NCI-H1105 treated with DMSO at 0.1 percent for 48 hours (cell line): ENCODE measurements at regions not wholly inside any gene's neighbourhood (a gene's known extent, or its start where the extent isn't known, plus 50 kb on each side); places are given as distances from the start of the nearest gene placed in this dataset.
"Not testable (repeated sequence)": the region's sequence is repeated elsewhere in the genome, so short reads cannot be mapped to it uniquely, and the experiment has no call there.

Experiments
- DNase-seq: peaks from one replicate; lab custom pipeline; 2025; lab: John Stamatoyannopoulos, UW

DNA sequence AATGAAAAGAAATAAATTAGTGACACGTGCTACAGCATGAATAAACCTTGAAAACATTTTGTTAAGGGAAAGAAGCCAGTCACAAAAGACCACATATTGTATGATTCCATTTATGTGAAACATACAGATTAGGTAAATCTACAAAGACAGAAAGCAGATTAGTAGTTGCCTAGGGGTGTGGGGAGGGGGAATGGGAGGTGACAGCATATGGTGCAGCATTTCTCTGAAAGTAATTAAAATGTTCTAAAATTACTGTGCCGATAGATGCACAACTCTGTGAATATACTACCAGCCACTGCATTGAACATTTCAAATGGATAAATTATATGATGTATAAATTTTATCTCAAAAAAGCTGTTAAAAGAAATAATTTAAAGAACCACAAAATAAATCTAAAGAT is 161.0 kb downstream of the TRIB2 start:
- DNase-seq, result no peak

DNA sequence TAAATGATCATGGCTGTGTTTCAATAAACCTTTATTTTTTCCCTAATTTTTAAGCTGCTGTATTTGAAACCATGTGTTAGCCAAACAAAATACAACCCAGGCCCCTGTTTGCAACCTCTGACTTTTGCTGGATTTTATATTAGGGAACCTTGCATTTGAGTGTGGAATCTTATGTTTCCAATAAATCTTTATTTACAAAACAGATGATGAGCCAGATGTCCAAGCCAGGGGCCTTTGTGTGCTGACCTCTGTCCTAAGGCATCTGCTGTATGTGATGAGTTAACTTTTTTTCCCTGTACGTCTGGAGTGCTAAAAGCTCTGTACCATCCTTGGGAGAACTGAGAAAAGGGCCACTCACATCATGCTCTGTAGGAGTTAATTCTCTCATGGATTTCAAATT is 162.9 kb downstream of the TRIB2 start:
- DNase-seq, result no peak

DNA sequence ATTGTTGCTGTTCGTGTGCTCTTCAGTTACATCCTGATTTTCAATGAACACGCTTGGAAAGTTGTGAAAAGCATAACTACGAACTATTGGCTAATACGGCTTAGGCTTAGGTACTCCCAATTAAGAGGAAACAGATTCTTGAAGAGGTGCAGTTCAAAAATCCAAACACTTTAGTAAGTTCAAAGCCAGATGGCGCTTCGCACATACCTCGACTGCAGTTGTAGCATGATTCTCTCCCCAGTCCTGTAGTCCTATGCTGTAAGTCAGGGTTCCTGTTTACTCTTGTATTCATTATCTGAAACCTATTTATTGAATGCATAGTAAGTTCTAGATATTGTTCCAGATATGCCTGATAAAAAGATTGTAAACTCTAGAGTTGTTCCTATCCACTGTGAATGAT is 165.2 kb downstream of the TRIB2 start:
- no peak for DNase-seq

DNA sequence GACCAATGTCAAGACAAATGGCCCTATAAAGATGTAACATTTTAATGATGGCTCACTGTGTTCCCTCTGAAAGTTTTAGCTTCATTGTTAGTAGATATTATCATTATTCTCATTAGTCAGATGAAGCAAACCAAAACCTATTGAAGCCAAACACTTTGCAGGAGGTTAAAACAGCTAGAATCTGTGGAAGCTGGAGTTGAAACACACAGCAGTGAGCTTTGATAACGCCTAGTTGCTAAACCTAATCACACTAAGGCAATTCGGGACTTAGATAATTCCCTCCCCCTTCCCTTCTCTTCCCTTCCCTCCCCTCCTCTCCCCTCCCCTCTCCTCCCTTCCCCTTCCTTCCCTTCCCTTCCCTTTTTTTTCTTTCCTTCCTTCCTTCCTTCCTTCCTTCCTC is 165.7 kb downstream of the TRIB2 start:
- DNase-seq, result no peak

DNA sequence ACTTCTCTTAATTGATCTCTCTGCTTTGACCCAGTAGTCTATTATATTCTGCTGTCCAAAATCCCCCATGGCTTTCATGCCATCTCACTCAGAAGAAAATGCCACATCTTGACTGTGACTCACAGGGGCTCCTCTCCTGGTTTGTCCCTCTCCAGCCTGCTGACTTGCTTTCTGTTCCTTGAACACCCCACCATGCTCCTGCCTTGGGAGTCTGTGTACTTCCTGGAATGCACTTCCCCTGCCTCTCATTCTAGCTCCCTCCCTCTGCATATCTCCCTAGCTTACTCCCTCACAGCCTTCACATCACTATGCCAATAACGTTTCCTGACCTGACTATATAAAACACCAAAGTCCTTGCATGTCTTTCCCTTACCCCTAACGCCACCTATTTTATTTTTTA is 167.2 kb downstream of the TRIB2 start:
- DNase-seq, result no peak

DNA sequence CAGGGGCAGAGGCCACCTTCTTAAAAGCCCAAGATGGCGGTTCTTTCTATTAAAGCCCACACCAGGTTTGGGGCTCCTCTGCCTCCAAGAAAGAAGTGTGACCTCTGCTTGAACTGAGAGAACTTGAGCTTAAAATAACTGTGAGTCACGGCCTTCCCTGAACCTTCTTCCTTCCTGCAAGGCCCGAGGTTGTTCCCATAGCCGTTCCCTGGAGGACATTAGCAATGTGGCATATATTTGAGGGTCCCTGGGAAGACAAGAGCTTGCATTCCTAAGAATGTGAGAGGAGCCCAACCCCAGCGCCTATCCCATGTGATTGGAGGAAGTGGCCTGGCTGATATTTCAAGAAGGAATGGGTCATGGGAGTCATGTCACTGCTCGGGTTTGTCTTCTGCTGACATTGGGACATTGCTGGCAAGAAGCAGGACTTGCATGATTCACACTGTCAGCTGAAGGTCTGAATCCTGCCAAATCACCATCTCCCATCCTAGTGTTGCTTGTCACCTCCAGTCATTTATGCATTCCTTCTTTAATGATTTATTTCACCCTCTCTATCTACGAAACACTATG is 168.1 kb downstream of the TRIB2 start:
- DNase-seq, result no peak

DNA sequence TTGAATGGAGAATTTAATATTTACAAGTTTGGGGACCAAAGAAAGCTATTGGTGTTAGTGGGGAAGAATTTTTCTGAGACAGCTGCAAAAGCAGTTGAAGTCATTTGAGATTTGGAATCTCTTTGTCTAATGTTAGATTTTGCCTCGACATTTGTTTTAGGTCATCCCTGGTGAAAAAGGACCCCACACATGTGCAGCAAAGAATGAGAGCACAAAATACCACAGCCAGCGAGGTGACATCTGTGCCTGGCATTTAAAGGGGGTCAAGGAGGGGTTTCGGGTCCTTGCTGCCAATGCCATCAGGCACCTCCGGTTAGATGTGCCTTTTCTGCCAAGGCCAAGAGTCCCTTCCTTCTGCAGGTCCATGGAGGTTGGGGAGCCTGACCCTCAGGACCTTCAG is 173.3 kb downstream of the TRIB2 start:
- no peak for DNase-seq

DNA sequence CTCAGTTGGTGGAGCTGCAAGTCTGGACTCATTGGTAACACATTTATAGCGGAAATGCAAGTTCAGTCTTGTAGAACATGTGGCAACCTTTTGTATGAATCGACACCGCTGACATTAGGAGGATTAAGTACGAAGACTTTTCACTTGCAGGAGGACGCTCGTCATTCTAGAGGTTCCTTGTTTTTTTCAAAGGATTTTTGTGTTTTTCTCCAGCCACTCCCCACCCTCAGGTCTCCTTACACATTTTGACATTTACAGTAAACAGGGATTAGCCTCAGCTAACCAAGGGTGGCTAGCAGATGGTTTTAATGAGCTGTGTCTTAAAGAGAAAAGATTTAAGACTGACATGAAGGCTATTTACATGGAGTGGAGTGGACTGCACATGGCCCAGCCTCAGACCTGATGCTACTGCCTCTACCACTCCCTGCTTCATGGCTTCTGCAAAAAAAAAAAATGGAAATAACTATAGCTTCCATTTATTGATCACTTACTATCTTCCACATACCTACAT is 173.8 kb downstream of the TRIB2 start:
- DNase-seq, result no peak

DNA sequence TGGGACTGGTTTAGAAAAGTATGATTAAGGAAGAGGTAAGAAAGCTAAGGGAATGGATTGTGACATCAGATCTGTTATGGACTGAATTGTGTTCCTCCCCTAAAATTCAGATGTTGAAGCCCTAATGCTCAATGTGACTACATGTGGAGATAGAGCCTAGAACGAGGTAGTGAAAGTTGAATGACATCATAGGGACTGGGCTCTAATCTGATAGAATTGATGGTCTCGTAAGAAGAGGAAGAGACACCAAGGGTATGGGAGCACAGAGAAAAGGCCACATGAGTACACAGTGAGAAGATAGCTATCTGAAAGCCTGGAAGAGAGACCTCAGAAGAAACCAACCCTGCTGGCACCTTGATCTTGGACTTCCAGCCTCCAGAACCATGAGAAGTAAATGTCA is 178.3 kb downstream of the TRIB2 start:
- no peak for DNase-seq

DNA sequence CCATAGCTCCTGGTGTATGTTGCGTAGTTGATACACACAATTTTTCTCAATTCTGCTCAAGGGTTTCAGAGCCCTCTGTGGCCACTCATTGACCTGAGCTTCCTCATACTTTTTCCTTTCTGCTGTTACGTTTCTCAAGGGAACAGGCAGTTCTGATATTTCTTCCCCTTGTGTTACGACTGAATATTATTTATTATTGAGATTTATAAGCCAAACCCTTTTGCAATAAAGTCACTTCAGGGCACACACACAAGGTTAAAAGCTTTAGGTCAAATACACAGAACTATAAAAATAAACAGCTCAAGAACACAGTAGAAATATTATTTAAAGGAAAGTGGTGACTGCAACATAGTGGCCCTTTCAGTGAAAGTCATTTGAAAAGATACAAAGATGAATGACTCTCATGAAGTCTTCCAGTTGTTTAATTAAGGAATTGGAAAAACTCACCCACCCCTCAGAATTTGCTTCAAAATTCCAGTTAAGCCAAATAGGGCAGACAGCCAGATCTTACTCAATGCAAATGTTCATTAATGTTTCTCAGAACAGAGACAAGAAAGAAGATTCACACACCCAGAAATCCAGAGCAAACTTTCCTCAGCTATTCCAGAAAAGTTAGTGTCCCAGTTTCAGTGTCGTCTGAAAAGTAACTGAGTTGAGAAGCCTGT is 179.7 kb downstream of the TRIB2 start:
- no peak for DNase-seq

DNA sequence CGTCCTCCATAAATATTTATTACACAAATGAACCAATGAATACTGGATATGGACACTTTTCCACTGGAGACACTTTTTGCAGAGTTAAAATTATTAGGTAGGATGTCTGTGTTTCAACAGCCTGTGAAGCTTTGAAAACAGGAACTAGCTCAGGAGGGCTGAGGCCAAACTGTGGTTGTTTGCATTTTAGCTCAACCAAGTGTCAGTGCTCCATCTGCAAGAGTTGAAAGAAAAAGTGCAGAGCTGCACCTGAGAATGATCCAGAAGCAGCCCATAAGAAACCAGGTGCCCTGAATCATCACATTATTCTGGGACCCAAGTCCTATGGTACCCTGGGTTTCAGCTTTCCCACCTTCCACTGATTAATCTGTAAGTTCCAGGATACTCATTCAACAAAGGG is 180.4 kb downstream of the TRIB2 start:
- no peak for DNase-seq

DNA sequence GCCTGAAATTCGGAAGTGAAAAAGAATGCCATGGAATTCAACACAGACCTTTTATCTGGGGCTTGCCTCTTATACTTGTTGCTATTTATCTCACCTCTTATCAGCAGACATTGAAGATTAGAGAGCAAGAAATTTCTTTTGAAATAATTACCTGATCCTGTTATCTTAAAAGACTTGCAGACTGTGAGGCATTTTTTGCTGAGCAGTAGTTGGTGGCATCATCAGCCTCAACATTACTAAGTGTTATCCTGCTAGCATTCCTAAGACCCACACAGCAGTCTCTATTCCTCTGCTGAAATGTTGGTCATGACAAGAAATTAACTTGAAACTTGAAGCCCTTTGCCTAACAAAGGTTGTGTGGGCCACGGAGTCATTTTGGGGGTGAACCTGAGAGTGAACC is 186.5 kb downstream of the TRIB2 start:
- no peak for DNase-seq

DNA sequence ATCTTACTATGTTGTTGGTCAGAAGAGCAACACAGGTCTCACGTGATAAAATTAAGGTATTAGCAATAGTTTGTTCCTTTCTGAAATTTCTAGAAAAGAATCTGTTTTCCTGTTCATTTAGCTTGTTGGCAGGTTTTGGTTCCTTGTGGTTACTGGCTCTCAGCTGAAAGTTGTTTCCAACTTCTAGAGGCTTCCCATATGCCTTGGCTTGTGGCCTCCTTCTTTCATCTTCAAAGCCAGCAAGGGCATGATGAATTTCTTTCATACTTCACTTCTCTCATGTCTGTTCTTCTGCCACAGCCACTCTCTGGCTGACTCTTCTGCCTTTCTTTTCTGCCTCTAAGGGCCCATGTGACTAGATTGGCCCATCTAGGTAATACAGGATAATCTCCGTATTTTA is 193.7 kb downstream of the TRIB2 start:
- DNase-seq, result no peak

DNA sequence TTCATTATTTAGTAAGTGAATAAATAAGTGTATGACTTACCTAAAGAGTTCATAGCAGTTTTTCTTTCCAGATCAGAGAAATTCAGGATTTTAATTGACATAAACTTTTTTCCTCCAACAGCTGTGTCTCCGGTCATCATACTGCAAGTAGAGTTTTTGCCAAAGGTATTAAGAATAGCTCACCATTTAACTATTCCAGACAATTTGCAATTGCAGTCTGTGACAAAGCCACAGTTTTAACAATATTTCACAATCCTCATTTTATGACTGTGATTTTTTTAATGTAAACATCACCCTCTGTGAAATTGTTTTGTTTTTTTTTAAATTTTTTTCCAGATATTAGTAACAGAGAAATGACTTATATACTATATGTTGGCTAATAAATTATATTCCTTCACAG is 199.1 kb downstream of the TRIB2 start:
- no peak for DNase-seq

DNA sequence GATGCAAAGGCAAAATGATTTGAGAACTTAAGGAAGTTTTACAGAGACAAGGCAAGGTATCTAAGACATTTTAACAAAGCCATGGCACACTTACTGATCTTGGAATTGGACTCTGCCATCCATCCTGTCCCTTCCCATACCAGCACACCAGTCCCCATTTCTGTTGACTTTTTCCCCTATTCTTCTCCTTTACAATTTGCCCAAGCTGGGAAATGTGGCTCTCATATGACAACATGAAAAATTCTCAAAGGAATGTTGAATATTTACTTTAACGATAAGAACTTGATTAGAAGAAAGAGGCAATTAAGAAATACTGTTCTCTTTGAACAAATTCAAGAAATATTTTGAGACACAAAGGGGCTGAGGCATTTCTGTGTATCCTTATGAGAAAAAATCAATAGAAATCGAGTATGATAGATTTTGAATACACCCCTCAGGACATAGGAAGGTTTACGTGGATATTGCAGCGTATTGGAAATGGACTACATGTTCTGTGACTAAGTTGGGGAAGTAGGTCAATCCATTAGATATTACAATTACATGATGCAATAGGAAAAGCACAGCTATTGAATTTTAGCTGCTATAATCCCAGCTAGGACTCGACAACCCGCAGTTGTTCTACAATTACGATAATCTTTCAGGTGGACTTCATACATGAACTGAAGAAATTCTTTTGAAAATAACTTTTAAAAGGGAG is 201.6 kb downstream of the TRIB2 start:
- DNase-seq, result no peak

DNA sequence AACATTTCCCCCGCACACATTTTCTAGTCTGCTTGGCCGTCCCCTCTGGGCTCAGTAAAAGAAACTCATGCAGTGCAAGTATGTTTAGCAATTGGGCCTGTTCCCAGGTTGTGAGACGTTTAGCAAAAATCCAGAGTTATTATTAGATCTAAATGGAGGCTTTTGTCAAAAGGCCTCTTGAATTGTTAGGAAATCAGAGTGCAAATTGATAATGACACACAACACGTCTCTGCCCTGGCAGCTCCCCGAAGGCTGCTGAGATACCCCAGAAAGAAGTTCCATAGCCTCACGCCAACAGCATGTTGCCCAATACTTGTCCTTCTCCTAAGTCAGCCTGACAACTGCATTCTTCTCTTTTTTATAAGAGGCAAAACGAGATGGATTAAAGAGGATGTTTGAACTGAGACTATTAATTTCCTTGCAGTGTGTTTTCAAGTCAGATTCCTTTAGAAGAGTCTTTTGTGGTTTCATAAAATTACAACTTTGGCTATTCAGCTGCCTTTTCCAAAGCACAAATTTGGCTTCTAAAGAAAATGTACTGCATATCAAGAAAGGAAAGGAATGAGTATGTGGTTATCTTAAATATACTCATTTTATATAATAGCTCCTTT is 202.2 kb downstream of the TRIB2 start:
- no peak for DNase-seq

DNA sequence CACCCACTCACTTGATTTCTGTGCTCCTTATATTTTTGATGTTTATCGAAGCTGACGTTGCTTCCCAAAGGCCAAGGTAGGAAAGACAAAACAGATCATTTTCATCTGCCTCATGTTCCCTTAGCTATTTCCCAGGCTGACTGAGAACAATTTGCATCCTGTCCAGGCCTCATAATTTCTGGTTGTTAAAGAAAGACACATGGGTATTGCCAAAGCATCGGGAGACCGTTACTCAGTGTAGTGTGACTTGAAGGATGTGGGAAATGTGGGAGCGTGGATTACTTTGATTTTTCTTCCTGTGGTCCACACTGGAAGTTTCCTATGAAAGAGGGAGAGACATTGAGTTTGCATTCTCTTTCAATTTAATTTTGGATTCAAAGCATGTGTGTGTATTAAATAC is 204.6 kb downstream of the TRIB2 start:
- DNase-seq, result no peak

DNA sequence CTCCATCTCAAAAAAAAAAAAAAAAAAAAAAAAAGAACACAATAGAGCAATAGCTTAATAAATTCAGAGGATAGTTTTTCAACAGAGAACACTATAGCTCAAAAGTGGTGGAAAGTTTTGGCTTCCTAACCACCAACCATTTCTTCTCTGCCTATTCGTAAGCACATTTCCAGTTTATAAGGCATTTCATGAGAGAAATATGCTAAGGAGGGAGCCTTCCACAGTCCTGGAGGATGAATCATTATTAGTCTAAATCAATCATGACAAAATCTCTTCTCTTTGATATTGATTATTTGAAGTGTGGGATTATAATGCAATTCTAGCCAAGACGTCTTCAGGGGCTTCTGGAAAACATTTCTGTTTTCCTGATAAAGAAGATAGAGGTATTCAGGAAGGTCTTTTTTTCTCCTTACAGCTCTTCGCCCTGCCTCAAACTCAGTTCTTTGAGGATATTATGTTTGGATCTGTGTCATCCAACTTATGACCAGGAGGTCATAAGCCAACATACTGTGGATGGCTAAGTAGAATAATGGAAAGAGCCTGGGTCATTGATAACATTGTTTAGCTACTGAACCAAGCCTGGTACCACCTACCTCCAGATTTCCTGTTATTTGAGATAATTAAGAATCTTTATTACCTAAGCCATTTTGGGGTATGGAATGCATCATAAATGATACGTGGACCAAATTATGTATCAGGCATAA is 207.3 kb downstream of the TRIB2 start:
- DNase-seq, result no peak

DNA sequence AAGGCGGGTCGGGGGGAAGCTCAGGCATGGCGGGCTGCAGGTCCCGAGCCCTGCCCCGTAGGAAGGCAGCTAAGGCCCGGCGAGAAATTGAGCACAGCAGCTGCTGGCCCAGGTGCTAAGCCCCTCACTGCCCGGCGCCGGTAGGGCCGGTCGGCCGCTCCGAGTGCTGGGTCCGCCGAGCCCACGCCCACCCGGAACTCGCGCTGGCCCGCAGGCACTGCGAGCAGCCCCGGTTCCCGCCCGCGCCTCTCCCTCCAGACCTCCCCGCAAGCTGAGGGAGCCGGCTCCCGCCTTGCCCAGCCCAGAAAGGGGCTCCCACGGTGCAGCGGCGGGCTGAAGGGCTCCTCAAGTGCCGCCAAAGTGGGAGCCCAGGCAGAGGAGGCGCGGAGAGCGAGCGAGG is 209.9 kb downstream of the TRIB2 start:
- DNase-seq, result not testable (repeated sequence)

DNA sequence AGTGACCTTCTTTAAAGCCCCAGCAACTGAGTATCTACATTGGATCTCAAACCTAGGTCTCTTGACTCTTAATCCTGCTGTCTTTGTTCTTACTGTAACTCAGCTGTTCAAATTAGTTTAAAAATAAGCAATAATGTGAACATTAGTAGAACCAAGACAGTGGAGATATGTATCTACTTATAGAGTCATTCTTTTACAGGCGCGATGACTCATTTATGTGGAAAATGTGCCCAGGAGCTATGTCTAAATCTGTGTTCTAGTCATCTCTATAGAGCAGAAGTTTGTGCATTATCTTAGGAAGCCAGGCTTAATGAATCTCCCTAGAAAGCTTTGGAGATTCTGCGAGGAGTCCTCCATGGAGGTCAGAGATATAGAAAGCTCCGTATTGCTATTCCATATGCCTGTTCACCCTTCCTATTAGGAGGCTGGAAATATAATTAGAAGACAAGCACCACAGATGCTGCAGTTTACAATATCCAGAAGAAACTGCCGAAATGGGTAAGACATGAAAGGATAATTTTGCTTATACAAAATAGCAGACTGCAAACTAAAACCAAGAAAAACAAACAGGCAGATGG is 211.6 kb downstream of the TRIB2 start:
- no peak for DNase-seq

DNA sequence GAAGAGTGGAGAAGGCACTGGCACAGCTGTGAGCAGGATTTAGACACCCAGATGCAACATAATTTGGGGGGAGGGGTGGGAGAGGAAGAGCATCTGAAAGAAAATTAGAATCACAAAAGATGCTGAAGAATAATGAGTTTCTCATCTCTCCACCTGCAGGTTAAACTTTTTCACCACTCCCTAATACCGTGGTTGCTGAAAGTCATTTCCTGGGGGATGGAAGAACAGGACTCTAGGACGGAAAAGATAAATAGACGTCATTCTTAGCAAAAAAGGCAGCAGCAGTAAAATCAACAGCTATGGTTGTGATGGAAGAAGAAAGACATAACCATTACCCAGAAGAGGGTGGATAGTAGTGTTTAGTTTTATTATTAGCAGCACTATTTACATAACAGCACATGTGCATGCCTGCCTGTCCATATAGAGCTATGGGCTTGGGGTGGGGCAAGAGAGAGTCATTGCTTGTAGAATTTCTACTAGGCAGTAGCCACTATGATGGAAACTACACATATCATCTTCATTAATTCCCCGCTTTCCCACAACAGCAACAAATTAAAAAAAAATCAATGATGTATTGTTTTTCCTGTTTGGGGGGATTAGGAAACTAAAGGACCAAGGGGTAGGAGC is 212.2 kb downstream of the TRIB2 start:
- no peak for DNase-seq

DNA sequence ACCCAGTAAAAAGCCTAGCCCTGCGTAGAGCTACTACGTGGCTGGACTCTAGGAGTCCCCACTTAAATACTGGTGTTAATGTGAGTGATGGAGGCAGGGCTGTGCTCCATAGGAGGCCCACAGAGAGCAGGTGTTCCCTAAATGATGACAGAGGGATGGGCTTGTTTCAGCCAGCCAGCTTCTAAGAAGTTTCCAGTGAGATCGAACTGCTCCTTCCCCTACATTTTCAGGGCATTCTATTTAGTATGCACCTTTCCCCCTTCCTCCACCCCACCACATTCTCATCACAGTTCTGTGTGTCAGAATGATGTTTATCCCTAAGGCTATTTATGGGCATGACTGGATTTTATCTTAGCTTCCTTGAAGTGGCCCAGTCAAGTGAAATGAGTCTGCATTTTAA is 213.0 kb downstream of the TRIB2 start:
- DNase-seq, result no peak
